GM21360 (cell line): ENCODE measurements at regions not wholly inside any gene's neighbourhood (a gene's known extent, or its start where the extent isn't known, plus 50 kb on each side); places are given as distances from the start of the nearest gene placed in this dataset.

ENCODE experiments used
- ATAC-seq: cut with Tn5 transposase; IDR thresholded peaks from one replicate; pipeline ENCODE4 v1.9.1; 2021; ENCODE audit warnings: mild to moderate bottlenecking, moderate library complexity; ENCODE audit not compliant: unreplicated experiment

DNA sequence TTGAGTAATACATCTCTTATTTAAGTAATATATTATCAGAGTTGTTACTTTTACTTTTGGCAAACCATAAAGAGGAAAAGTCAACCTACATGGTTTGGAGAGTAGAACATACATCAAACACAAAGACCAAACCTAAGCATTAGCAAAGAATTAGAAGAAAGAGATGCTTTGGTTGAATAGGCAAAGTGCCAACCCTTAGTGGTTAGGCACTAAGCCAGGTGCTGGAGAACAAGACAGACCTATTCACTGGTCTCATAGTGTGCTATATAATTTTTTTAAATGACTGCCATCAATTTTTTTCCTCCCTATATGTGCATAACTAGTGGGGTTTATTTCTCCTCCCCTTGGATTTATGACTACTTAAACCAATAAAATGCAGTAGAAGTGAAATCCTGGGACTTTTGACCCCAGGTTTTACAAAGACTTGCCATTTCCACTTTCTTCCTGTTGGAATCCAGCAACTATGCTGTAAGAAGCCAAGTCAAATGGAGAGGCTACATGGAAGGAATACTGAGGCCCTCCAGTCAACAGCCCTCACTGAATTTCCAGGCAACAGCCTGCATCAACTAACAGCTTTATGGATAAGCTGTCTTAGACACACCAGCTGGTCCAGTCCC, 69.8 kb upstream of the HAO2 start:
- ATAC-seq = no peak

DNA sequence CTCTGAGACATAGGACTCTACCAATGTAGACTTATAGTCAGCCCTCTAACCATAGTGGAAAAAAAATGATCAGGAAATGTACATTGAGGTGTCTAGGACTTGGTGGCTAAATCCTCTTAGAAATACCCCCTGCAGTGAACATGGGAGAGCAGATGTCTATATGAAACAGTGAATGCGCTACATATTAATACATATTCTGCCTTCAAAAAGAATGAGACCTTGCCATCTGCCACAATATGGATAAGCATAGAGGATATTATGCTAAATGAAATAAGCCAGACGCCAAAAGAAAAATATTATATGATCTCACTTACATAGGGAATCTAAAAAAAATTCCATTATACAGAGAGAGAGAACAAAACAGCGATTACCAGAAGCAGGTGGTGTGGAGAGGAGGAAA, 66.6 kb upstream of the HAO2 start:
- no peak for ATAC-seq

DNA sequence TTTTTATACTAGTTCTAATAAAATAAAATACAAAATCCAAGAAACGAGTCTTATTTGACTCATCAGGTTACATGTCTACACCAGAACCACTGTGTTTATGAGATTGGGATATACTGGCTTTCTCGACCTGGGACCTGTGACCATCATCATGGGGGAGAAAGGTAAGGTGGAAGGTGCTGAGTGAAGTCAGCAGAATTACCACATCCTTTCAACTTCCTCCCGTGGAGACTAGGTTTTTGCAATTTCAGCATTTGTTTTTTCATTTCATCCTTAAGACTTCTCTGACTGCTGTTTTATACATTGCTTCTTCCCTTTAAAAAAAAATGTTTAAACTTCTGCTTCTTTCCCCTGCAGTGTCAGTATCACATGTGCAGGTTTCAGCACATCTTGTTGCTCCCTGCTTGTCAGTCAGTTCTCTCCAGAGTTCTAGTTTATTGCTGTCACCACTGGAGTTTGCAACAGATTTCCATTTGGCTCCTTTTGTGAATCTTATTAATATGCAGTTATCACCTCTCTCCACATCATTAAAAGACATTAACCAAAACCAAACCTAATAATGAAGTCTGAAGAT, 60.4 kb upstream of the HAO2 start:
- no peak for ATAC-seq

DNA sequence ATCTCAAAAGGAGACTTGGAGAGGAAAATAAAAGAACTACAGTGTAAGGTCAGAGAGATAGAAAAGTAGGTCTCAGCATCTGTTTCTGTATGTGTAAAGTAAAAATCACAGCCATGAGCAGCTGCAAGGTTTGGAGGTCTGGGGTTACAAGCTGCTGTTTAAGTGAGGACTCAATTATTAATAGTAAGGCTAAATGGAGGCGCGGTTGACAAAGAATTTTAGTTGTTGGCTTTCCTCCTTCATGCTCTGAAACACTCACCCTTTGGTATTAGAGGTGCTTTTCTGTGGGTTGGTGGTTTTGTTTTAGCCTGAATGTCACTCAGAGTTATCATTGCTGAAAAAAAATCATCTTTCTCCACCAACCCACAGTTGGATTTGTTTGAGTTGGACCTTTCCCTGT, 59.8 kb upstream of the HAO2 start:
- no peak for ATAC-seq

DNA sequence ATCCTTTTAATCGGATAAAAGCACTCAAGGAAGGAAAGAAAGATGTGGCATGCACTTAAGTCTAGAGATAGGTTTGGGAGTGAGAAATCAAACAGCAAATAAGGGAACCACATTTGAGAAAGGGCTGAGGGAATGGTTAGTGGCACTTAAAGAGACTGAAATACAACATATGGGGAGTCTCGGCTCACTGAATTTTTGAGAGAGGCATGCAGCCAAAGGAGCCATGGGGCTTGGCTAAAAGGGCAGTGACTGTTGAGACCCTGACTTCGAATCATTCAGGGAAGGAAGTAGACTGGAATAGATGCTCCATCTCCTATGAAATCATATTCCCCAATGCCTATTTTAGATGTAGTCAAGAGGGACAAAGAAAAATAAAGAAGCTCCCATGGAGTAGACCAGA, 58.3 kb upstream of the HAO2 start:
- no peak for ATAC-seq

DNA sequence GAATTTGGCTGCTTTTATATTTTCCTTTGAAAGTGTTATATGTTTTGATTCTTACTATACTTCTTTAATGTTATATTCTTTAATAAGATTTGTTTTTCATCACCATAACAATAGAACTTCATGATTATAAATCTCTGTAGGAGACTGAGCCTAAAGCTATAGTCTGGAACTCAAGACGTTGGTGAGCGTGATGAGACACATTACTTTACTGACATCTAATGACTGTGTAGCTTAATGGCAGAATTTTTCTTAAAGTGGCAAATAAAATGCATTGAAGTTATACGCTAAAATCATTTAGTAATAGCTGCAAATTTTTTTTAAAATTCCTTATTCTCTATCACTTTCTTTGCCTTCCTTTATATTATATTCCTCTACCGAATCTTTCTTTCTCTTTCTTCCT, 56.1 kb upstream of the HAO2 start:
- ATAC-seq = no peak

DNA sequence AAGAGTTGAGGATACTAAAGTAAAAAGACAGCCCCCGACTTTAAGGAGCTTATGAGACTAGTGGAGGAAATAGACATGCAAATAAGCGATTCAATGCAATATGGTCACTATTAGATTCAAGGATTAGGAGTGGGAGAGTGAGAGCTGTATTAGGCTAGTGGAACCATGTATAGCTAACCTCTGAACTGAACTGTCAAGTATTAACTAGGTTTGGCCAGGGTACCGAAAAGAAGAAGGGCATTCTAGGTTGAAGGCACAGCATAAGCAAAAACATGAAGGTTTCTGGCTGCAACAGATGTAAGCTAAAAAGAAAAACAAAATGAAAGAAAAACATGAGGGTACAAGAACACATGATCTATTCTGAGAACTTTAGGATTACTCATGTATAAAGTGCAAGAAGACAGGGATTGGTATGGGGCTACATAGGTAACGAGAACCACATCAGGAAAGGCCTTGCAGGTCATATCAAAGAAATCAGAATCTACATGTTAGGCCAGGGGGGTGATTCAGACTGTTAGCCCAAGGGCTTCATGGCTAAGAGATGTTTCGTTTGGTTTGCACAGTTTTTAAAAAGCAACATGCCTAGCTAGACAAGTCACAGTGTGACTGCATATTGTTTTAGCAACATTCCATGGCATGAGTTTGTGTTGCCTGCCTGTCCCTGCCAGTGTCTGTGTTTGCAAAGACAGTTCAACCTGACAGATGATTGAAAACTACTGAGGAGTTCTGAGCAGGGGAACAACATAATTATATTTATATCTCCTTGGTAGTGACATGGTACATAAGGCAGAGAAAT, 54.4 kb upstream of the HAO2 start:
- ATAC-seq = no peak

DNA sequence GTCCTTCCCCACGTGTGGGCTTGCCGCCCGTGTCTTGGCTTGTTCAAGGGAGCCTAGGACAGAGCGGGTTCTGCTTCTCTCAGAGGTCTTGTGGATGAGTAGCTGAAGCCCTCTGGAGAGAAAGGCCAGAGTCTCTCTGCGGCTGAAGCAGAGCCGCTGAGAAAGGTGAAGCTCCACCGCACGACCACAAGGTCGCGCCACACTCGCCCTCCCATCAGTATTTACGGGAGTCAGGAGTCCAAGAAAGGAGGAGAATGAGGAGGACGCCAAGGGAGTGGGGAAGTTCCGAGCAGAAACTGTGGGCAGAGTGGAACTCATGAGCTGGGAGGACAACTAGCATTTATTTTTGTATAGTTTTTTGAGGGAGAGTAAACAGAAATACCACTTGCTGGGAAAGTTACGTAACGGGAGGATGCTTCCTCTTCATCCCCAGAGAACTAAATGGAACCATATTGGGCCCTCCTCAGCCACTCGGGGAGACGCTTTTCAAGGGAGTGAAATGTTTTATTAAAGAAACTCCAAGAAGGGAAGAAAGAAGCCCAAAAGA, 51.6 kb upstream of the HAO2 start:
- ATAC-seq = no peak

DNA sequence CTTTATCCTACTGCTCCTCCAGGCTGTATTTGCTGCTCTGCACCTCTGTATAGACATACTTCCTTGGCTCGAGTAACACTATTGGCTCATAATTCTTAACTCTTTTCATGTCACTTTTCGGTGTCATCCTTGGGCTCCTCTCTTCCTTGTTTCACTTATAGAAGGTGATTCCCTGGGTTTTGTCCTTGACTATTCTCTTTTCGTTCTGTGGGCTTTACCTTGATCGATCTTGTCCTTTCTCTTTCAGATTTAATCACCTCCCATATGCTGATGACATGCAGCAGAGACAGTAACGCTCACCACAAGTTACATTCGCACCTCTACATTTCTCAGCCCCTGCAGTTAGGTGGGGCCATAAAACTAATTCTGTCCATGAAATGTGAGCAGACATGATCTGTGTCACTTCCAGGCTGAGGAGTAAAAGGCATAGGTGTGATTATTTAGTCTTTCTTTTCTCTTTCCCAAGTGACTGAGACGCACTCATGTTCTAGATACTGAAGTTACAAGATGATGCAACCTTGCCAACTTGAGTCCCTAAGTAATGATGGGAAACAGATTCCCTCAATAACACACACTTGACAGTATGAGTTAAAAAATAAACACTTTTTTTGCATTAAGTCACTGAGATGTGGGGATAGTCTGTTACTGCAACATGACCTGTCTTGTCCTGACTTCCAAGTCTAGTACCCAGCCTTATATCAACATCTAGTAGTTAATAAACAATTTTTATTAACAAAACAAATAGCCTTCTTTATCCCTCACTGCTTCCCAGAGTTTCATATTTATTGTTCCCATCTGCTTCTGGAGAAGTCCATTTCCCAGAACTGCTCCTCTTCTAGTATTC, 49.9 kb upstream of the HAO2 start:
- ATAC-seq = peak; percentile 73
